Hindlimb muscle (tissue), 1 donor: ENCODE measurements at regions not wholly inside any gene's neighbourhood (a gene's known extent, or its start where the extent isn't known, plus 50 kb on each side); places are given as distances from the start of the nearest gene placed in this dataset.

Experiments used
- DNase-seq: peaks from one replicate; pipeline ENCODE4 v3.0.0-alpha.2; 2013

GRCh38 chr3:191743283-191743682 is 282.3 kb downstream of the PYDC2 start:
- no peak for DNase-seq

GRCh38 chr3:191750618-191751017 is 289.7 kb downstream of the PYDC2 start:
- DNase-seq = no peak

- DNase-seq = no peak
Observed at GRCh38 chr3:191753196-191753595, 292.2 kb downstream of the PYDC2 start.

- no peak for DNase-seq
Observed at GRCh38 chr3:191761906-191762305, 300.9 kb downstream of the PYDC2 start.

GRCh38 chr3:191762323-191762960 is 301.5 kb downstream of the PYDC2 start:
- peak; percentile 36 for DNase-seq

GRCh38 chr3:191768421-191768820 is 307.5 kb downstream of the PYDC2 start:
- DNase-seq = no peak

GRCh38 chr3:191770541-191770940 is 309.6 kb downstream of the PYDC2 start:
- peak; percentile 38 for DNase-seq

GRCh38 chr3:191774485-191774884 is 313.5 kb downstream of the PYDC2 start:
- DNase-seq = no peak

- no peak for DNase-seq
Observed at GRCh38 chr3:191775451-191776233, 314.7 kb downstream of the PYDC2 start.

GRCh38 chr3:191781044-191781443 is 320.1 kb downstream of the PYDC2 start:
- DNase-seq = no peak

- DNase-seq = no peak
Observed at GRCh38 chr3:191783024-191783423, 322.1 kb downstream of the PYDC2 start.

- no peak for DNase-seq
Observed at GRCh38 chr3:191790934-191791333, 330.0 kb downstream of the PYDC2 start.

- DNase-seq = no peak
Observed at GRCh38 chr3:191792580-191792979, 331.6 kb downstream of the PYDC2 start.

GRCh38 chr3:191795196-191795595 is 334.2 kb downstream of the PYDC2 start:
- DNase-seq = no peak

GRCh38 chr3:191797271-191797670 is 336.3 kb downstream of the PYDC2 start:
- DNase-seq = no peak

- DNase-seq = no peak
Observed at GRCh38 chr3:191802671-191803070, 341.7 kb downstream of the PYDC2 start.

GRCh38 chr3:191804935-191805334 is 344.0 kb downstream of the PYDC2 start:
- DNase-seq = no peak

- DNase-seq = no peak
Observed at GRCh38 chr3:191808073-191808472, 347.1 kb downstream of the PYDC2 start.

- DNase-seq = no peak
Observed at GRCh38 chr3:191809326-191809949, 348.5 kb downstream of the PYDC2 start.

- no peak for DNase-seq
Observed at GRCh38 chr3:191813245-191813644, 352.3 kb downstream of the PYDC2 start.

- no peak for DNase-seq
Observed at GRCh38 chr3:191848818-191849217, 387.9 kb downstream of the PYDC2 start.

- no peak for DNase-seq
Observed at GRCh38 chr3:191859531-191859930, 398.6 kb downstream of the PYDC2 start.

GRCh38 chr3:191869738-191870415 is 408.9 kb downstream of the PYDC2 start:
- DNase-seq = no peak
